OCI-LY1 (cell line): ENCODE measurements at regions not wholly inside any gene's neighbourhood (a gene's known extent, or its start where the extent isn't known, plus 50 kb on each side); places are given as distances from the start of the nearest gene placed in this dataset.

ENCODE experiments used
- CTCF ChIP-seq: fragments of 200-600 bp; sonication (generic), shearing (Covaris generic); IDR thresholded peaks from 2 replicates; pipeline ENCODE4 v1.5.1; 2017; ENCODE audit warnings: mild to moderate bottlenecking, antibody characterized with exemption, low read length, moderate library complexity, mixed read lengths
- EZH2 ChIP-seq: fragments of 200-600 bp; sonication (generic), shearing (Covaris generic); IDR thresholded peaks from 2 replicates; pipeline ENCODE4 v1.8.0; 2017; ENCODE audit warnings: borderline replicate concordance, mixed run types, mild to moderate bottlenecking, antibody characterized with exemption, low read length, moderate library complexity, mixed read lengths

GRCh38 chr15:97114900-97115760, 784.6 kb downstream of the NR2F2 start:
- no peak for TF ChIP-seq CTCF
- TF ChIP-seq EZH2: no peak
